PC-3 (cell line): ENCODE measurements at regions not wholly inside any gene's neighbourhood (a gene's known extent, or its start where the extent isn't known, plus 50 kb on each side); places are given as distances from the start of the nearest gene placed in this dataset.

Source experiments
- ATAC-seq: fragments of 200-7000 bp; cut with Tn5 transposase; 2 replicates; pipeline ENCODE4 v1.9.1; 2020; ENCODE audit warnings: mild to moderate bottlenecking, moderate library complexity
- BruUV-seq: library from RNA; stranded (reverse); fragments of 400-500 nt; replicated peaks from 2 replicates; lab custom pipeline; 2021; lab: Mats Ljungman, UMichigan
- CTCF ChIA-PET: fragments of 300-600 bp; sonication (Branson Sonifier 250); formaldehyde crosslinking; loops from one replicate; lab custom pipeline; 2022; ENCODE audit warnings: antibody characterized with exemption; lab: Charles Lee
- POLR2A ChIA-PET: fragments of 300-600 bp; sonication (Branson Sonifier 250); formaldehyde crosslinking; loops from one replicate; lab custom pipeline; 2022; ENCODE audit warnings: antibody characterized with exemption; ENCODE audit not compliant: unreplicated experiment; lab: Charles Lee
- DNase-seq: peaks from one replicate; pipeline ENCODE4 v3.0.0-alpha.2; 2015
- H2AFZ ChIP-seq: fragments of 300-600 bp; sonication (generic); 2 replicates; pipeline ENCODE4 v1.6.0; 2016; ENCODE audit warnings: antibody characterized with exemption, low read length
- H3F3A ChIP-seq: fragments of 300-600 bp; sonication (generic); one replicate; pipeline ENCODE4 v1.6.0; 2017; ENCODE audit warnings: antibody characterized with exemption, low read length, control low read depth, mild to moderate bottlenecking; ENCODE audit not compliant: unreplicated experiment
- H3K27ac ChIP-seq: fragments of 300-600 bp; sonication (generic); 2 replicates; pipeline ENCODE4 v1.5.1; 2016; ENCODE audit warnings: mild to moderate bottlenecking, low read length
- H3K27me3 ChIP-seq: fragments of 300-600 bp; sonication (generic); 2 replicates; pipeline ENCODE4 v1.6.1; 2016; ENCODE audit warnings: low read length, mixed read lengths
- H3K36me3 ChIP-seq: fragments of 300-600 bp; sonication (generic); 2 replicates; pipeline ENCODE4 v1.6.1; 2016; ENCODE audit warnings: low read depth, mixed run types, low read length, mixed read lengths
- H3K4me1 ChIP-seq: fragments of 300-600 bp; sonication (generic); 2 replicates; pipeline ENCODE4 v1.5.1; 2016; ENCODE audit warnings: low read length; ENCODE audit not compliant: insufficient read depth
- H3K4me2 ChIP-seq: fragments of 300-600 bp; sonication (generic); 2 replicates; pipeline ENCODE4 v1.6.0; 2016; ENCODE audit warnings: low read length
- H3K4me3 ChIP-seq: fragments of 300-600 bp; sonication (generic); 2 replicates; pipeline ENCODE4 v1.5.1; 2016; ENCODE audit warnings: mild to moderate bottlenecking, low read length, mixed read lengths
- H3K79me2 ChIP-seq: fragments of 300-600 bp; sonication (generic); 2 replicates; pipeline ENCODE4 v1.6.1; 2017; ENCODE audit warnings: low read length, mixed read lengths
- H3K9ac ChIP-seq: fragments of 300-600 bp; sonication (generic); 2 replicates; pipeline ENCODE4 v1.6.0; 2016; ENCODE audit warnings: mild to moderate bottlenecking, low read length
- H3K9me2 ChIP-seq: fragments of 300-600 bp; sonication (generic); replicated peaks from 2 replicates; pipeline ENCODE4 v1.6.1; 2016; ENCODE audit warnings: mixed run types, low read length, mixed read lengths
- H3K9me3 ChIP-seq: fragments of 300-600 bp; sonication (generic); 2 replicates; pipeline ENCODE4 v1.6.1; 2016; ENCODE audit warnings: low read length, mixed read lengths
- H4K20me1 ChIP-seq: fragments of 300-600 bp; sonication (generic); 2 replicates; pipeline ENCODE4 v1.6.1; 2016; ENCODE audit warnings: low read length, mixed read lengths
- EZH2 ChIP-seq: fragments of 300-600 bp; sonication (generic); IDR thresholded peaks from one replicate; pipeline ENCODE4 v1.6.1; 2017; ENCODE audit warnings: antibody characterized with exemption, mild to moderate bottlenecking, low read length; ENCODE audit not compliant: unreplicated experiment
- EZH2phosphoT487 ChIP-seq: fragments of 300-600 bp; sonication (generic); IDR thresholded peaks from 2 replicates; pipeline ENCODE4 v1.6.1; 2018; ENCODE audit warnings: mild to moderate bottlenecking, antibody characterized with exemption, low read length, borderline replicate concordance
- intact Hi-C: fragments of 100-400 bp; cut with micrococcal nuclease; formaldehyde crosslinking; loops from 2 replicates; pipeline ENCODE4 v1.9.0; 2023
- TF ChIP-seq, protein P1 (sequence below): fragments of 300-600 bp; sonication (generic); conservative IDR thresholded peaks from 2 replicates; pipeline ENCODE4 v1.5.1; 2017; ENCODE audit warnings: antibody characterized with exemption, low read depth, mild to moderate bottlenecking, low read length

DNA sequence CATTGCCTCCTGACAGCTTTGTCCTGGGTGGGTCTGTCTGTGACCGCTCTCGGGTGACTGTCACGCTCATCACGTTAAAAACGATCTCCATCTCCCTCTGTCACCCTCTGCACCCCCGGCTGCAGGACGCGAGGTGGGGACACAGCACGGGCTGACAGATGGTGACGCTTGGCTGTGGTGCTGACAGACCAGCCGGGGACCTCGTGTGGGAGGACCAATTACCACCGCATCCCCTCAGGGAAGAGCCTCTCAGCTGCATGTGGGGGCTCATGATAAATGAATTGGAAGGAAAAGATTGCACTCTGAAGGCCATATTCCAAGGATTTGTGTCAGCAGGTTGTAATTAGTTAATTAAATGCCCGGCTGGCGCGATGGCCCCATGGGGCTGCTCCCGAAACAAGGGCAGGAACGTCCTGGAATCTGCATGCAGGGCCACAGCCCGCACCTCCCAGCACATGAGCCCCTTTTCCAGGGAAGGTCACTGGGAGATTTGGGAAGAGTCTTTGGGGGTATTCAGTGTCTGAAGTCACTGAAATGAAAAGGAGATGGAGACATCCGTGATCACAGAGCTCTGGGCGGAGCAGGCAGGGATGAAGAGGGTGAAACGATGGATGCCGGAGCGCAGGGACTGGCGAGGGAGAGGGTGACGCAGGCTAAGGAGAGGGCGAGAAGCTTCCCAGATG, 87.1 kb downstream of the ERMARD start:
- Histone ChIP-seq H3K27ac (no peak overlapping the region), H3K79me2 (no peaks in the 10 kb centered on the region), H3K36me3 (no peaks in the 10 kb centered on the region), H3K4me3 (no peak overlapping the region), H3K9me2 (no peaks in the 10 kb centered on the region), H4K20me1 (no peaks in the 10 kb centered on the region), H3K9me3 (no peaks in the 10 kb centered on the region), H2AFZ (no peak overlapping the region), H3K9ac (no peak overlapping the region), H3K4me1 (no peaks in the 10 kb centered on the region), H3K27me3 (peaks cover 20% of the 10 kb centered on the region; the same call in 1 of the 2 replicates), H3K4me2 (no peak overlapping the region), H3F3A (no peaks in the 10 kb centered on the region)
- BruUV-seq: no TSS peak
- POLR2A ChIA-PET: no interaction called here
- no peak for ATAC-seq
- intact Hi-C loops: no loop called here
- DNase-seq: no peak
- TF ChIP-seq EZH2phosphoT487 (no peak), EZH2 (no peak)
- TF ChIP-seq, protein P1, sequence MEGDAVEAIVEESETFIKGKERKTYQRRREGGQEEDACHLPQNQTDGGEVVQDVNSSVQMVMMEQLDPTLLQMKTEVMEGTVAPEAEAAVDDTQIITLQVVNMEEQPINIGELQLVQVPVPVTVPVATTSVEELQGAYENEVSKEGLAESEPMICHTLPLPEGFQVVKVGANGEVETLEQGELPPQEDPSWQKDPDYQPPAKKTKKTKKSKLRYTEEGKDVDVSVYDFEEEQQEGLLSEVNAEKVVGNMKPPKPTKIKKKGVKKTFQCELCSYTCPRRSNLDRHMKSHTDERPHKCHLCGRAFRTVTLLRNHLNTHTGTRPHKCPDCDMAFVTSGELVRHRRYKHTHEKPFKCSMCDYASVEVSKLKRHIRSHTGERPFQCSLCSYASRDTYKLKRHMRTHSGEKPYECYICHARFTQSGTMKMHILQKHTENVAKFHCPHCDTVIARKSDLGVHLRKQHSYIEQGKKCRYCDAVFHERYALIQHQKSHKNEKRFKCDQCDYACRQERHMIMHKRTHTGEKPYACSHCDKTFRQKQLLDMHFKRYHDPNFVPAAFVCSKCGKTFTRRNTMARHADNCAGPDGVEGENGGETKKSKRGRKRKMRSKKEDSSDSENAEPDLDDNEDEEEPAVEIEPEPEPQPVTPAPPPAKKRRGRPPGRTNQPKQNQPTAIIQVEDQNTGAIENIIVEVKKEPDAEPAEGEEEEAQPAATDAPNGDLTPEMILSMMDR: no peak
- CTCF ChIA-PET: no interaction called here

DNA sequence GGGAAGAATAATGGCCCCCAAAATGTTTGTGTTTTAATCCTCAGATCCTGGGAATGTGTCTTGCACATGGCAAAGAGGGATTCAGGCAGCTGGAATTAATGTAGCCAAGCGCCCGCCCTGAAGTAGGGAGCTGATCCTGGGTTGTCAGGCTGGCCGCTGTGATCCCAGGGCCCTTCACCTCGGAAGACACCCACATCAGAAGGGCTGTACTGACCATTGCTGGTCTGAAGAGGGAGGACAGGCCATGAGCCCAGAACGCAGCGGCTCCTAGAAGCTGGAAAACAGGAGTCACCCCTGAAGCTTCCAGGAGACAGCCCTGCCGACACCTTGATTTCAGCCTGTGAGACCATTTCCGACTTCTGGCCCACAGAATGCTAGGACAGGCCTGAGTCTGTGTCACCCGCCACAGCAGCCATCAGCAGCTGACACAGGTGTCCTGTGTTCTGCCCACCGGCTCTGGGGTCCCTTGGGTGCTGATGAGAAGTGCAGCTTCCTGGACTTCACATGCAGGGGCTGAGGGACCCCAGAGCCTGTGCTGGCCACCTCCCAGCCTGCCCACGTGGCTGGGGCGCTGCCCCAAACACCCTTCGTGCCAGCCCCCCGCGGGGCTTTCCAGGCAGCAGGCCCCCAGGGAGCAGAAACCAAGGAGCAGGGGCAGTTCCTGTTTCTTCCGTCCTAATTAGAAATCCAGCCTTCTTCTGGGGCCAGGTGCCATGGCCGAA, 86.3 kb downstream of the ERMARD start:
- H3K36me3 ChIP-seq: no peaks in the 10 kb centered on the region
- DNase-seq (no peak), ATAC-seq (no peak)
- no peak overlapping the region for H3K27ac ChIP-seq
- H3K79me2 ChIP-seq: no peaks in the 10 kb centered on the region
- ChIA-PET POLR2A (no interaction called here), CTCF (no interaction called here)
- TF ChIP-seq EZH2phosphoT487: no peak
- TF ChIP-seq, protein P1: no peak
- H3K9ac ChIP-seq: no peak overlapping the region
- no peak overlapping the region for H3K4me2 ChIP-seq
- no peaks in the 10 kb centered on the region for H4K20me1 ChIP-seq
- no peak overlapping the region for H3K4me3 ChIP-seq
- H2AFZ ChIP-seq: no peak overlapping the region
- intact Hi-C loops: no loop called here
- H3K27me3 ChIP-seq: peaks cover 12% of the 10 kb centered on the region; the same call in 1 of the 2 replicates
- no peaks in the 10 kb centered on the region for H3F3A ChIP-seq
- H3K9me3 ChIP-seq: no peaks in the 10 kb centered on the region
- 0 out of 2 replicates have a peak, but pooled peaks cover 2% of the 10 kb centered on the region for H3K4me1 ChIP-seq
- no peaks in the 10 kb centered on the region for H3K9me2 ChIP-seq
- no TSS peak for BruUV-seq

DNA sequence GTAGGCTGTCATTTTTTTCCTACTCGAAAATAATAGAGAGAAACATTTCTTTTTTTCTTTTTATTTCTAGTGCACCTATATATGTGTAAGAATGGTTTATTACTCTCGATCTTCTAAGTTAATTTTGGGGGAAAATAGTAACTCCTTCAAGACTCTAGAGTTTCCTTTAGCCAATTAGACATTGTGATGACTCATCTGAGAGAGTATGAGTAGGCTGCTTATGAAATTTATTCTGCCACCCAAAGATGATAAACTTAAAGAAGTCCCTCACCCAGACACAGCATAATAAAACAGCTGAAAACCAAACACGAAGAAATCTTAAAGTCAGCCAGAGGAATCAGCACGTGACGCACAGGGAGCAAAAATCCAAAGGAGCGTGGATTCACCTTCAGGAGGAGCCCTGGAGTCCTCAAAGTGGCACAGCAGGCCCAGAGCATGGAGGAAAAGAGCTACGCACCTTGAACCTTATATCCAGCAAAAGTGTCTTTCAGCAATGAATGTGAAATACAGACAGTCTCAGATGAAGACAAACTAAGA, 81.9 kb downstream of the ERMARD start:
- ATAC-seq (no peak), DNase-seq (no peak)
- Histone ChIP-seq H3K27ac (no peak overlapping the region), H3K27me3 (peaks cover 12% of the 10 kb centered on the region; the same call in 1 of the 2 replicates), H3F3A (no peaks in the 10 kb centered on the region), H3K79me2 (no peaks in the 10 kb centered on the region), H4K20me1 (no peaks in the 10 kb centered on the region), H3K9me3 (no peaks in the 10 kb centered on the region), H3K4me3 (no peak overlapping the region), H3K9me2 (no peaks in the 10 kb centered on the region), H2AFZ (no peak overlapping the region), H3K36me3 (no peaks in the 10 kb centered on the region), H3K9ac (no peak overlapping the region), H3K4me2 (no peak overlapping the region), H3K4me1 (peaks cover 13% of the 10 kb centered on the region; the same call in 1 of the 2 replicates)
- intact Hi-C loops: loop anchor here (5.0 kb wide), 1 partner anchor 684 kb away; no protein-coding TSS in a partner anchor
- BruUV-seq: no TSS peak
- TF ChIP-seq EZH2phosphoT487: no peak
- TF ChIP-seq, protein P1: no peak
- no peak for TF ChIP-seq EZH2
- CTCF ChIA-PET: no interaction called here
- POLR2A ChIA-PET: no interaction called here
